ENCODE measurements at regions not wholly inside any gene's neighbourhood (a gene's known extent, or its start where the extent isn't known, plus 50 kb on each side); places are given as distances from the start of the nearest gene placed in this dataset.

DNA sequence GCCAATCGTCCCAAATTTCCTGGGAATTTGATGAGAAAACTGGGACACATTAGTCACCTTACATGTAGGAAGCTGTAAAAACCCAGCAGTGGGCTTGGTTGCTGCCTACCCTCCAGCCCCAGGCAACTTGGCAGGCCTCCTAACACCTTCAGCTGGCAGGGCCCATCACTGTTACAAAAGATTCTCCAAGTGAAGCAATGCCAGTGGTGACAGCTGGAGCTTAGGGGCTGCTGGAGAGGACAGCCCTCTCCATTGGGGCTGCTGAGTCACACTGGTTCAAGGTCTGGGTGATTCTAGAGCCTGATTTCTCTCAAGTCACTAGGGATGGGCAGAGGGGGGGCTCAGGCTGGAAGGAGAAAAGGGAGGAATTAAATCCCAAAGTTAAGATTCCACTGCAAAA, 180.6 kb downstream of the COPRS start:
- 0% methylated on average over 1 of the region's 1 CpG for WGBS (ENCODE audit: insufficient coverage, low coverage, missing lambda C conversion rate)
- Histone ChIP-seq H3K79me2 (ENCODE audit: control insufficient read depth, insufficient read depth, low read length) (no peaks in the 10 kb centered on the region), H3K4me3 (no peak overlapping the region), H4K20me1 (replicated peaks; ENCODE audit: control insufficient read depth, insufficient read depth, low read length) (no peaks in the 10 kb centered on the region), H3K27me3 (ENCODE audit: control insufficient read depth in 2 of 2, insufficient read depth in 2 of 2, low read length in 2 of 2) (peaks cover 8 to 16% of the 10 kb centered on the region in 2 experiments; a peak in 4 of 5 replicates), H3K4me1 (replicated peaks in 1 of 2; ENCODE audit: control insufficient read depth in 2 of 2, insufficient read depth in 2 of 2, low read length in 2 of 2) (no peaks in the 10 kb centered on the region), H2AFZ (ENCODE audit: low read depth, low read length) (no peak overlapping the region), H3K36me3 (ENCODE audit: control insufficient read depth, insufficient read depth, low read length) (no peaks in the 10 kb centered on the region), H3K9me3 (replicated peaks; ENCODE audit: control insufficient read depth, insufficient read depth, low read depth, low read length) (no peaks in the 10 kb centered on the region), H3K9ac (ENCODE audit: insufficient read depth in 1 of 2, low read depth in 2 of 2, low read length in 2 of 2) (no peak overlapping the region), H3K27ac (ENCODE audit: extremely low read depth, low read depth, low read length) (no peak overlapping the region), H3K9me1 (ENCODE audit: control insufficient read depth, insufficient read depth, low read length) (no peaks in the 10 kb centered on the region), H3K4me2 (ENCODE audit: insufficient read depth, low read length) (no peak overlapping the region)
- FAIRE-seq (no peak), ATAC-seq (no peak), DNase-seq (ENCODE audit: extremely low read depth in 1 of 4, low spot score in 3 of 4) (no peak)
- intact Hi-C loops (cut with micrococcal nuclease) (no loop called here), in situ Hi-C loops (cut with MboI) (no loop called here)
- no TSS peak for BruUV-seq (replicated peaks)
- POLR2A ChIA-PET: interaction anchor here (0.6 to 1.3 kb wide), 2 partner anchors 8 to 427 kb away, joined by 3 to 4 read pairs; no protein-coding TSS in a partner anchor
- CTCF ChIA-PET (ENCODE audit: low intra/inter-chr PET ratio): no interaction called here
- TF ChIP-seq, protein P1, sequence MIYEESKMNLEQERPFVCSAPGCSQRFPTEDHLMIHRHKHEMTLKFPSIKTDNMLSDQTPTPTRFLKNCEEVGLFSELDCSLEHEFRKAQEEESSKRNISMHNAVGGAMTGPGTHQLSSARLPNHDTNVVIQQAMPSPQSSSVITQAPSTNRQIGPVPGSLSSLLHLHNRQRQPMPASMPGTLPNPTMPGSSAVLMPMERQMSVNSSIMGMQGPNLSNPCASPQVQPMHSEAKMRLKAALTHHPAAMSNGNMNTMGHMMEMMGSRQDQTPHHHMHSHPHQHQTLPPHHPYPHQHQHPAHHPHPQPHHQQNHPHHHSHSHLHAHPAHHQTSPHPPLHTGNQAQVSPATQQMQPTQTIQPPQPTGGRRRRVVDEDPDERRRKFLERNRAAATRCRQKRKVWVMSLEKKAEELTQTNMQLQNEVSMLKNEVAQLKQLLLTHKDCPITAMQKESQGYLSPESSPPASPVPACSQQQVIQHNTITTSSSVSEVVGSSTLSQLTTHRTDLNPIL (CRISPR knock-in tag; IDR thresholded peaks at IDR 0.05): no peak
- TF ChIP-seq ELF2 (CRISPR knock-in tag; IDR thresholded peaks at IDR 0.05): no peak
- no peak for TF ChIP-seq ZFPM2 (CRISPR knock-in tag; IDR thresholded peaks at IDR 0.05)
- no peak for TF ChIP-seq POLR2AphosphoS2 (IDR thresholded peaks at IDR 0.05; ENCODE audit: low read length)
- TF ChIP-seq, protein P2, sequence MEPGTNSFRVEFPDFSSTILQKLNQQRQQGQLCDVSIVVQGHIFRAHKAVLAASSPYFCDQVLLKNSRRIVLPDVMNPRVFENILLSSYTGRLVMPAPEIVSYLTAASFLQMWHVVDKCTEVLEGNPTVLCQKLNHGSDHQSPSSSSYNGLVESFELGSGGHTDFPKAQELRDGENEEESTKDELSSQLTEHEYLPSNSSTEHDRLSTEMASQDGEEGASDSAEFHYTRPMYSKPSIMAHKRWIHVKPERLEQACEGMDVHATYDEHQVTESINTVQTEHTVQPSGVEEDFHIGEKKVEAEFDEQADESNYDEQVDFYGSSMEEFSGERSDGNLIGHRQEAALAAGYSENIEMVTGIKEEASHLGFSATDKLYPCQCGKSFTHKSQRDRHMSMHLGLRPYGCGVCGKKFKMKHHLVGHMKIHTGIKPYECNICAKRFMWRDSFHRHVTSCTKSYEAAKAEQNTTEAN (CRISPR knock-in tag; IDR thresholded peaks at IDR 0.05): no peak
- TF ChIP-seq SMARCB1 (IDR thresholded peaks at IDR 0.05; ENCODE audit: insufficient read length, low read depth): no peak
- TF ChIP-seq, protein P3, sequence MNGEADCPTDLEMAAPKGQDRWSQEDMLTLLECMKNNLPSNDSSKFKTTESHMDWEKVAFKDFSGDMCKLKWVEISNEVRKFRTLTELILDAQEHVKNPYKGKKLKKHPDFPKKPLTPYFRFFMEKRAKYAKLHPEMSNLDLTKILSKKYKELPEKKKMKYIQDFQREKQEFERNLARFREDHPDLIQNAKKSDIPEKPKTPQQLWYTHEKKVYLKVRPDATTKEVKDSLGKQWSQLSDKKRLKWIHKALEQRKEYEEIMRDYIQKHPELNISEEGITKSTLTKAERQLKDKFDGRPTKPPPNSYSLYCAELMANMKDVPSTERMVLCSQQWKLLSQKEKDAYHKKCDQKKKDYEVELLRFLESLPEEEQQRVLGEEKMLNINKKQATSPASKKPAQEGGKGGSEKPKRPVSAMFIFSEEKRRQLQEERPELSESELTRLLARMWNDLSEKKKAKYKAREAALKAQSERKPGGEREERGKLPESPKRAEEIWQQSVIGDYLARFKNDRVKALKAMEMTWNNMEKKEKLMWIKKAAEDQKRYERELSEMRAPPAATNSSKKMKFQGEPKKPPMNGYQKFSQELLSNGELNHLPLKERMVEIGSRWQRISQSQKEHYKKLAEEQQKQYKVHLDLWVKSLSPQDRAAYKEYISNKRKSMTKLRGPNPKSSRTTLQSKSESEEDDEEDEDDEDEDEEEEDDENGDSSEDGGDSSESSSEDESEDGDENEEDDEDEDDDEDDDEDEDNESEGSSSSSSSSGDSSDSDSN (IDR thresholded peaks at IDR 0.05; ENCODE audit: borderline replicate concordance in 1 of 2, low read depth in 2 of 2, low read length in 2 of 2): no peak
- TF ChIP-seq, protein P4, sequence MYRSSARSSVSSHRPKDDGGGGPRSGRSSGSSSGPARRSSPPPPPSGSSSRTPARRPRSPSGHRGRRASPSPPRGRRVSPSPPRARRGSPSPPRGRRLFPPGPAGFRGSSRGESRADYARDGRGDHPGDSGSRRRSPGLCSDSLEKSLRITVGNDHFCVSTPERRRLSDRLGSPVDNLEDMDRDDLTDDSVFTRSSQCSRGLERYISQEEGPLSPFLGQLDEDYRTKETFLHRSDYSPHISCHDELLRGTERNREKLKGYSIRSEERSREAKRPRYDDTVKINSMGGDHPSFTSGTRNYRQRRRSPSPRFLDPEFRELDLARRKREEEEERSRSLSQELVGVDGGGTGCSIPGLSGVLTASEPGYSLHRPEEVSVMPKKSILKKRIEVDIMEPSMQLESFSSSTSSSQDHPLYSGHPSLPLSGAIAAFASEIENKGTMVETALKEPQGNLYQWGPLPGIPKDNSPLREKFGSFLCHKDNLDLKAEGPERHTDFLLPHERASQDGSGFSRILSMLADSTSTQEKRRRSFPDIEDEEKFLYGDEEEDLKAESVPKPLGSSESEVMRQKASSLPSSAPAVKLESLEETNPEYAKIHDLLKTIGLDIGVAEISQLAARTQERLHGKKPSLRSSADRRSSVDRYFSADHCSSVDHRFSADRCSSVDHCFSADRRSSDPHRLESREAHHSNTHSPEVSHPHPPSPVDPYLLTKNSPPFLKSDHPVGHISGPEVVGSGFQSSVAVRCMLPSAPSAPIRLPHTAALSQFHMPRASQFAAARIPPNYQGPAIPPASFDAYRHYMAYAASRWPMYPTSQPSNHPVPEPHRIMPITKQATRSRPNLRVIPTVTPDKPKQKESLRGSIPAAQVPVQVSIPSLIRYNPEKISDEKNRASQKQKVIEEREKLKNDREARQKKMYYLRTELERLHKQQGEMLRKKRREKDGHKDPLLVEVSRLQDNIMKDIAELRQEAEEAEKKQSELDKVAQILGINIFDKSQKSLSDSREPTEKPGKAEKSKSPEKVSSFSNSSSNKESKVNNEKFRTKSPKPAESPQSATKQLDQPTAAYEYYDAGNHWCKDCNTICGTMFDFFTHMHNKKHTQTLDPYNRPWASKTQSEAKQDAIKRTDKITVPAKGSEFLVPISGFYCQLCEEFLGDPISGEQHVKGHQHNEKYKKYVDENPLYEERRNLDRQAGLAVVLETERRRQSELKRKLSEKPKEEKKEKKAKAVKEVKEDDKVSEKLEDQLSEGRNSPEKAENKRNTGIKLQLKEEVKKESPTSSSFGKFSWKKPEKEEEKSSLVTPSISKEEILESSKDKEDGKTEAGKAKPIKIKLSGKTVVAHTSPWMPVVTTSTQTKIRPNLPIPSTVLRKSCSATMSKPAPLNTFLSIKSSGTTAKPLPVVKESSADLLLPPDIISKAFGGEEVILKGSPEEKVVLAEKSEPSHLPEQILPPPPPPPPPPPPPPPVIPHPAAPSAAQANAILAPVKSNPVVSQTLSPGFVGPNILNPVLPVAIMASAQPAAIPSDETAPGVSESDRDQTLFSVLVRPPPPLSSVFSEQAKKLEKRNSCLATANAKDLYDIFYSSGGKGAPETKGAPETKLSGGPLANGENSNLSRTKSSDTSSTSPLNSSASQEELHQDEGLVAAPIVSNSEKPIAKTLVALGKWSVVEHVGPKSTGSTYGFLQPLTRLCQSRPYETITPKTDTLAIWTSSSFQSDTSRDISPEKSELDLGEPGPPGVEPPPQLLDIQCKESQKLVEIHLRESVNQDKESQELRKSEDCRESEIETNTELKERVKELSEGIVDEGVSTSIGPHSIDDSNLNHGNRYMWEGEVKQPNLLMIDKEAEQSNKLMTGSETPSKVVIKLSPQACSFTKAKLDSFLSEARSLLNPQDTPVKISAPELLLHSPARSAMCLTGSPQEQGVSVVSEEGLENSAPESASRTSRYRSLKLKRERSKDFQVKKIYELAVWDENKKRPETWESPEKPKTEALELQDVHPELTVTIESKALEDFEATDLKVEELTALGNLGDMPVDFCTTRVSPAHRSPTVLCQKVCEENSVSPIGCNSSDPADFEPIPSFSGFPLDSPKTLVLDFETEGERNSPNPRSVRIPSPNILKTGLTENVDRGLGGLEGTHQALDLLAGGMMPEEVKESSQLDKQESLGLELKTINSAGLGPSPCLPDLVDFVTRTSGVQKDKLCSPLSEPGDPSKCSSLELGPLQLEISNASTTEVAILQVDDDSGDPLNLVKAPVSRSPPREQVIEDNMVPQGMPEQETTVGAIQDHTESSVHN (IDR thresholded peaks at IDR 0.05; ENCODE audit: borderline replicate concordance in 1 of 2, low read depth in 1 of 2): no peak
